IPS DF 6.9 (cell line): ENCODE measurements at regions not wholly inside any gene's neighbourhood (a gene's known extent, or its start where the extent isn't known, plus 50 kb on each side); places are given as distances from the start of the nearest gene placed in this dataset.
A peak's percentile ranks its signal among the peaks of the same experiment; 100 is the strongest.

ENCODE experiments used
- DNase-seq: peaks from one replicate; pipeline ENCODE4 v3.0.0-alpha.2; 2013; ENCODE audit warnings: low read depth, low spot score
- H3K27ac ChIP-seq: one replicate; pipeline ENCODE4 v1.5.1; 2013; ENCODE audit warnings: low read length, control low read depth
- H3K27me3 ChIP-seq: 2 replicates; pipeline ENCODE4 v1.6.1; 2013; ENCODE audit warnings: mild to moderate bottlenecking, low read length; ENCODE audit not compliant: control insufficient read depth, insufficient read depth
- H3K36me3 ChIP-seq: 2 replicates; pipeline ENCODE4 v1.6.1; 2013; ENCODE audit warnings: low read length; ENCODE audit not compliant: control insufficient read depth, insufficient read depth
- H3K4me1 ChIP-seq: 2 replicates; pipeline ENCODE4 v1.6.1; 2013; ENCODE audit warnings: low read length; ENCODE audit not compliant: control insufficient read depth, insufficient read depth
- H3K4me3 ChIP-seq: 2 replicates; pipeline ENCODE4 v1.5.1; 2013; ENCODE audit warnings: mild to moderate bottlenecking, low read length
- H3K9me3 ChIP-seq: 2 replicates; pipeline ENCODE4 v1.6.1; 2013; ENCODE audit warnings: low read length, inconsistent platforms; ENCODE audit not compliant: control insufficient read depth, insufficient read depth
- WGBS: extraction: QIAGEN DNeasy Blood & Tissue Kit; methylation state at CpG from one replicate; pipeline ENCODE4 v1.1.7; 2013; ENCODE audit warnings: mixed read lengths, missing lambda C conversion rate; ENCODE audit not compliant: insufficient read length, insufficient coverage; 5-methylcytosine and 5-hydroxymethylcytosine counted together

DNA sequence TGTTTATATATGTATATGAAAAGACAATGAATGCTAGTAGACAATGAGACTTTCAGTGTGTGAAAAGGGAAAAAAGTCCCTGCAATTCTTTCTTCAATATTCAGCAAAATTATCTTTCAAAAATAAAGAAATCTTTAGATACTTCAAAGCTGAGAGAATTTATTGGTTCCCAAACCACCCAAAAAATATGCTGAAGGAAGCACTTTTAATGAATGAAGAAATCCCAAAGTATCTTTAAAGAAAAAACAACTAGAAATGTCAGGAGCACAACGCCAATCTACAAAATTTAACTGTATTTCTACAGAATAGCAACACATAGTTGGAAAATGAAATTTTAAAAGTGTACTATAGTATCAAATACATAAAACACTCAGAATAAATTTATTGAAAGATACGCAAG, 142.3 kb upstream of the CHRM3 start:
- peaks cover 2% of the 10 kb centered on the region; the same call in 1 of the 2 replicates for H3K4me1 ChIP-seq
- no peak overlapping the region for H3K27ac ChIP-seq
- no peak overlapping the region for H3K4me3 ChIP-seq
- H3K9me3 ChIP-seq, result no peaks in the 10 kb centered on the region
- H3K27me3 ChIP-seq, result no peaks in the 10 kb centered on the region
- no peaks in the 10 kb centered on the region for H3K36me3 ChIP-seq
- DNase-seq, result no peak
- no CpG with 5 or more reads among the region's 2 CpGs for WGBS

DNA sequence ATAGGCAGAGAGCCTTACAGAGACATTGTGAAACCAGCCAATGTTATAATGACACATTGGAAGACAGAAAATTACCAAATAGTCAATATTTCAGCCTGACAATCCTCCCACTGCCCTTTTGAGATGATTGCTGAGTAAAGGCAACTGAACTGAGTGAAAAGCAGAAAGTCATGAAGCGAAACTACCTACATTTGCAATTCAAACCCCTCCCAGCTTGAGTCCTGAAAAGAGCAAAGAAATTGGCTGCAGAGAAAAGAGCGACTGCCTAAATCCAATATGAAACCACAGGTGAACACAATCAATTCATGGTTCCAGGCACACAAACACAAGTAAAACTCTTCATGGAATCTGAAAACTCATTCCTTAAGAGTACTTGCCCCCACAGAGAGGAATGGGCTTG, 143.4 kb upstream of the CHRM3 start:
- no CpG with 5 or more reads among the region's 2 CpGs for WGBS
- H3K27me3 ChIP-seq, result no peaks in the 10 kb centered on the region
- peak; percentile 37 for DNase-seq
- H3K36me3 ChIP-seq, result no peaks in the 10 kb centered on the region
- H3K4me3 ChIP-seq, result no peak overlapping the region
- peaks cover 2% of the 10 kb centered on the region; the same call in 1 of the 2 replicates for H3K4me1 ChIP-seq
- no peak overlapping the region for H3K27ac ChIP-seq
- H3K9me3 ChIP-seq, result no peaks in the 10 kb centered on the region

DNA sequence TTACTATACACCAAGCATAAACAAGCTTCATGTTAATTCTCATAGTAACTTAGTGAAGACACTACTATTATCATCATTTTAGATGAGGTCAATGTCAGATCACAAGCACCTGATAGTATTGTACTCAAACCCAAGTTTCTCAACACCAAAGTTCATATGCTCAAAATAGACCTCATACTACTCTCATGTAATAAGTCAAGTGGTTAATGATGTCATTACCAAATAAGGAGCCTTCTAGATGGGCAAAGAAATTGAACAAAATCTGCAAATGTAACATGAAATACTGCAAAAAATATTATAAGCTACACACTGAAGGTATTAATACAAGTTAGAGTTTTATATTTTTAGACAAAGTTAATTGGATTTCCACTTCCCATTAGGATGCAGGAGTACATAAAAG, 144.0 kb upstream of the CHRM3 start:
- Histone ChIP-seq H3K4me3 (no peak overlapping the region), H3K27me3 (no peaks in the 10 kb centered on the region), H3K4me1 (peaks cover 2% of the 10 kb centered on the region; the same call in 1 of the 2 replicates), H3K36me3 (no peaks in the 10 kb centered on the region), H3K9me3 (no peaks in the 10 kb centered on the region), H3K27ac (no peak overlapping the region)
- no peak for DNase-seq

DNA sequence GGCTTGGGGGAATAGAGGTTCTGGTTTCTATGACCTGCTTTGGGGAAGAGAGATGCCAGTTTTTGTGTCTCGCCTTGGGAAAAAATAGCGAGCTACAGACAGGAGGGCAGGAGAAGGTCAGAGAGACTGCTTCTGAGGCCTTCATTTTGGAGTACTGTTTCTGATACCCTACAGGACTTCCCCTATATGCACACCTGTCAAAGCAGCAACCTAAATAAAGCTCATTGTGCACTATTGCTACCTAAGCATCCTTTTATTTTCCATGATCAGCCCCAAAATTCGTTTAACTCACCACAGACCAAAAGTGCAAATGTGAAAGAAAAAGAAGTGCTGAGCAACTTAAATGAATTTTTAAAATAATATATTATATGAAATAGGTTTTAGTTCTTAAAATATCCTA, 145.6 kb upstream of the CHRM3 start:
- Histone ChIP-seq H3K27me3 (no peaks in the 10 kb centered on the region), H3K4me1 (peaks cover 2% of the 10 kb centered on the region; the same call in 1 of the 2 replicates), H3K4me3 (no peak overlapping the region), H3K36me3 (no peaks in the 10 kb centered on the region), H3K9me3 (no peaks in the 10 kb centered on the region), H3K27ac (no peak overlapping the region)
- WGBS, result no CpG with 5 or more reads among the region's 3 CpGs
- DNase-seq, result no peak

DNA sequence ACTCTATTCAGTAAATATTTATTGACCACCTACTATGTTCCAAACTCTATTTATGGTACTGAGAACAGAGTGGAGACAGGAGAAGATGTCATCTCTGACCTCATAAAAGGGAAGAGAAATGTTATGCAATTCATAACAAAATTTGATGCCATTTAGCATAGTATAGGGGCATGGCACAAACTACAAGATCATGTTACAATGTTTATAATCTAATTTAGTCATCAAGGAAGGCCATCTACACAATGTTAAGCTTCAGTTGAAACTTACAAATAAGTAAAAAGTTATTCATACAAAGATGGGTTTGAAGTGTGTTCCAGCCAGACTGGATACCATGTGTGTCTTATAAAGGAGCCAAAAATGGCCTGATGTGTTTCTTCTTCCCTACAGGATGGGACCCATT, 146.8 kb upstream of the CHRM3 start:
- Histone ChIP-seq H3K4me1 (peaks cover 2% of the 10 kb centered on the region; the same call in 1 of the 2 replicates), H3K27me3 (no peaks in the 10 kb centered on the region), H3K27ac (no peak overlapping the region), H3K4me3 (no peak overlapping the region), H3K9me3 (no peaks in the 10 kb centered on the region), H3K36me3 (no peaks in the 10 kb centered on the region)
- no peak for DNase-seq

DNA sequence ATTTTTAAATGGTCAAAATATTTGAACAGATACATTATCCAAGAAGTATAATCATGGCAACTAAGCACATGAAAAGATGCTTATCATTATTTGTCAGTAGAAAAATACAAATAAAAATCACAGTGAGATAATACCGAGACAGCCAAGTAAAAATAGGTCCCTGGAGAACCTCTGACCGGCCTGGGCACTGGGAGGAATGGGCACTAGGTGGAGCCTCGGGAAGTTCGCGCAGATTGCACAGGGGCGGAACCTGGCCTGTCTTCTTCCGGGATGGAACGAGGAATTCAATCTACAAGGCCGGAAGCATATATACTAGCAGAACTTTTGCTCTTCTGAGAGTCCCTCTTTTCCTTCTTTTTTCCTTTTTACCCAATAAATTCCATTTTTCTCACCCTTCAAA, 148.5 kb upstream of the CHRM3 start:
- Histone ChIP-seq H3K4me1 (peaks cover 2% of the 10 kb centered on the region; the same call in 1 of the 2 replicates), H3K9me3 (no peaks in the 10 kb centered on the region), H3K4me3 (no peak overlapping the region), H3K27ac (no peak overlapping the region), H3K36me3 (no peaks in the 10 kb centered on the region), H3K27me3 (no peaks in the 10 kb centered on the region)
- WGBS, result no CpG with 5 or more reads among the region's 9 CpGs
- no peak for DNase-seq

DNA sequence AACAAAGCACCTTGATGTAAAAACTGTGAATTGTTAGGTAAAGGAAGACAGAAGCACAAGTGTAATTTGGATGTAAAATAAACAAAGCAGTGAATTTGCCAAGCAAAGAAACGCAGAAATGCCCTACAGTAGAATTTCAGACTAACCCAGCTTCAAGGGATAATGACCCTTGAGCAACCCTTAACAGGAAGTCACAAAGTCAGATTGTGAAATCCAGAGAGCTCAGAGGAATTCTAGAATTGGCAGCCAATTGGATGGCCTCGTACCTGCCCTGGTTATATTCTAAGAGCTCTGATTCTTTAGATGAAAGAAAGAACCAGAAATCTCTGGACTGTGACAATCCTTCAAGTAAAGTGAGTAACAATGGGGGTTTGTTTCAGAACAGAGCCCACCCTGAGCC, 152.7 kb upstream of the CHRM3 start:
- WGBS, result no CpG with 5 or more reads among the region's 2 CpGs
- Histone ChIP-seq H3K27me3 (no peaks in the 10 kb centered on the region), H3K9me3 (no peaks in the 10 kb centered on the region), H3K36me3 (no peaks in the 10 kb centered on the region), H3K4me3 (no peak overlapping the region), H3K4me1 (no peaks in the 10 kb centered on the region), H3K27ac (no peak overlapping the region)
- no peak for DNase-seq

DNA sequence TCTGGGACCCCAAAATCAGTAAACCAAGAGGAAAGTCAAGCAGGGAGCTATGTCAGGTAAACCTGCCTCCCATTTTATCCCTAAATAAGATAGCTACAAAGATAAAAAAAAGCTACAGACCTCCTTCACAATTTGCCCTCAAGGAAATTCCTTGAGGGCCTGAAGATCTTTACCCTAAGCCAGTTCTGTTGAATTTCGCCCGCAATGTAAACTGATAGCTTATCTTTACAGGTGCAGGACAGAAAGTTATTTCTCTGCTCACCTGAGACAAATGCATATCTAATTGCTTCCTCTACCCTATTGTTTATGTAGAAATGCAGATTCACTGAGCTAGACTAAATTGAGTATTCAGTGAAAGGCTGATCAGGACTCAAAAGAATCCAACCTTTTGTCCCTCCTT, 153.4 kb upstream of the CHRM3 start:
- H3K4me3 ChIP-seq, result no peak overlapping the region
- H3K4me1 ChIP-seq, result no peaks in the 10 kb centered on the region
- WGBS, result no CpG with 5 or more reads among the region's 2 CpGs
- H3K27me3 ChIP-seq, result no peaks in the 10 kb centered on the region
- H3K9me3 ChIP-seq, result no peaks in the 10 kb centered on the region
- no peak overlapping the region for H3K27ac ChIP-seq
- DNase-seq, result no peak
- no peaks in the 10 kb centered on the region for H3K36me3 ChIP-seq

DNA sequence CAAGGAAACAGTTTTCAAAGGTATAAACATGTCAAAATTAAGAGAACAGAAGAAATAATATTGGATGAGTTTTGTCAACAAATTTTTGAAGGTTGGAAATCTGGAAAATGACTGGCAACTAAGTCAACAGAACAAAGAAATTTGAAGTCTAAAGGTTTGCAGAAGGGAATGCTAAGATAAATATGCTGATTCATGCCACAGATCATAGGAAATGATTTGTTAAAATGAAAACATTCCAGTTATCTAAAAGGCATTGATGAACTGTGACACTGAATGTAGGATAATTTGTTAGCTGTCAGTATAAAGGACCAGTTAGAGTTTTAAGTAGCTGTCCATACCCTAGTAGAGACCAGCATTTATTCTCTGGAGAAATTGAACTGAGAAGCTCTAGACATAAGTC, 157.9 kb upstream of the CHRM3 start:
- Histone ChIP-seq H3K4me1 (no peaks in the 10 kb centered on the region), H3K9me3 (no peaks in the 10 kb centered on the region; the same call in 1 of the 2 replicates), H3K27ac (no peak overlapping the region), H3K27me3 (no peaks in the 10 kb centered on the region), H3K4me3 (no peak overlapping the region), H3K36me3 (no peaks in the 10 kb centered on the region)
- no peak for DNase-seq

DNA sequence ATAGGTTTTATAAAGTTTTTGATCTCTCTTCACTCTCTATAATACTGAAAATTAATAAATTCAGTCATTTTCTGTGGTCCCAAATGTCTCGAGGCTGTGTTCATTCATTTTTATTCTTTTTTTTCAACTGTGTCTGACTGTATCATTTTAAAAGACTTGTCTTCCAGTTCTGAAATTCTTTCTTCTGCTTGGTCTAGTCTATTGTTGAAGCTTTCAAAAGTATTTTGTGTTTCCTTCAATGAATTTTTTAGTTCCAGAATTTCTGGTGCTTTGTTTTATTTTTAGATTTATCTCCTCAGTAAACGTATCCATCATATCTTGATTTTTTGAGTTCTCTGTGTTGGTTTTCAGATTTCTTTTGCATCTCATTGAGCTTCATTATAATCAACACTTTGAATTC, 161.0 kb upstream of the CHRM3 start:
- WGBS, result no CpG with 5 or more reads among the region's 2 CpGs
- H3K27me3 ChIP-seq, result no peaks in the 10 kb centered on the region

DNA sequence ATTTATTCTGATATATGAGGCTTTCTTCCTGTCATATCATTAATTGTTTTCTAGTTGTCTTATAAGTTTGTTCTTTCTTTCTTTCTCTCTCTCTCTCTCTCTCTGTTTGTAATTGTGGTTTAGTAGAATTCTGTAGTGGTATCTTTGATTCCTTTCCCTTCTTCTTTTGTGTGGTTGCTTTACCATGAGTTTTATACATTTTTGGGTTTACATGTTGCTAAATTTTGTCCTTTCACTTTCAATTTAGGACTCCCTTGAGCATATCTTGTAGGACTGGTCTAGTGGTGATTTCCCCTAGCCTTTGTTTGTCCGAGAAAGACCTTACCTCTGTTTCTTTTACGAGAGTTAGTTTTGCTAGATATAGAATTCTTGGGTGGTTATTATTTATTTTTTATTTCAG, 162.3 kb upstream of the CHRM3 start:
- H3K27ac ChIP-seq, result no peak overlapping the region
- no peak for DNase-seq
- WGBS, result no CpG with 5 or more reads among the region's 2 CpGs
- no peaks in the 10 kb centered on the region for H3K4me1 ChIP-seq
- no peaks in the 10 kb centered on the region; the same call in 1 of the 2 replicates for H3K9me3 ChIP-seq
- H3K27me3 ChIP-seq, result no peaks in the 10 kb centered on the region
- H3K4me3 ChIP-seq, result no peak overlapping the region
- no peaks in the 10 kb centered on the region for H3K36me3 ChIP-seq

More for the DNA sequence above, 161.0 kb upstream of the CHRM3 start:
- Histone ChIP-seq H3K27ac (no peak overlapping the region), H3K36me3 (no peaks in the 10 kb centered on the region), H3K4me1 (no peaks in the 10 kb centered on the region), H3K9me3 (no peaks in the 10 kb centered on the region; the same call in 1 of the 2 replicates), H3K4me3 (no peak overlapping the region)
- no peak for DNase-seq
